Activated T-cell treated with anti-CD3 and anti-CD28 coated beads for 24 hours (primary cell): ENCODE measurements at regions not wholly inside any gene's neighbourhood (a gene's known extent, or its start where the extent isn't known, plus 50 kb on each side); places are given as distances from the start of the nearest gene placed in this dataset.

ENCODE experiments used
- DNase-seq: peaks from one replicate; pipeline ENCODE4 v3.0.0-alpha.2; 2020; ENCODE audit warnings: low read depth

- no peak for DNase-seq
Observed at GRCh38 chr2:8006626-8007025, 675.2 kb upstream of the ID2 start.

GRCh38 chr2:8009010-8009597 lies 672.8 kb upstream of the ID2 start:
- no peak for DNase-seq

DNA sequence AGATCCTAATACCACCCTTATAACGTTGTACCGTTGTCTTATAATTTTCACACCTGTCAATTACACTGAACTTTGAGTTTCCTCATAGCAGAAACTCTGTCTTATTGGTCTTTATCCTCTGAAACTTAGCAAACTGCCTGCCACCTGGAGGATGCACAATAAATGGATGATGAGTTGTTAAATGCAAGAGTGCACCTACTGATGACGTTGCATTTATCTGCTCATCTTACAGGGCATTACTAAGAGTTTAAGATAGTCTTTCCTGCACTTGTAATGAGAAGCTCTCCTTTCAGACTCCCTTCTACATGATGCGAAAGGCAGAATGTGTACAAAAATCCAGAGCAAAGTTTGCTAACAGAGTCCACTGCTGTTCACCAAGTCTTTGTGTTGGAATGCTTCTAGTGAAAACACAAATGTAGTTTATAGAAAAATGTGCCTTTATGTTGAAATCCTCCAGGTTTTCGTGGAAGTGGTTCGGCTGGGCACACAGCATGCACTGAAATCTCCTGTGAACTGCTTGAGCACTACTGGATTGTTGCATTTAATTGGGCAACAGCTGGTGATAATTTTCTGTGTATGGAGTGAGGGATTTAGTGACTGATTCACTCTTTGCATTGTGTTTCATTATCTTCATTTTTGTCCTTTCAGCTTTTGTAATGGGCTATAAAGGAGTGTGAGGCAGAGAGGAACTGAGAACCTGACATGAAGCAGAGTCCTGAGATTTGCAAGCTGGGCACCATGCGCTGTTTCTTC lies 665.8 kb upstream of the ID2 start:
- DNase-seq: no peak

DNA sequence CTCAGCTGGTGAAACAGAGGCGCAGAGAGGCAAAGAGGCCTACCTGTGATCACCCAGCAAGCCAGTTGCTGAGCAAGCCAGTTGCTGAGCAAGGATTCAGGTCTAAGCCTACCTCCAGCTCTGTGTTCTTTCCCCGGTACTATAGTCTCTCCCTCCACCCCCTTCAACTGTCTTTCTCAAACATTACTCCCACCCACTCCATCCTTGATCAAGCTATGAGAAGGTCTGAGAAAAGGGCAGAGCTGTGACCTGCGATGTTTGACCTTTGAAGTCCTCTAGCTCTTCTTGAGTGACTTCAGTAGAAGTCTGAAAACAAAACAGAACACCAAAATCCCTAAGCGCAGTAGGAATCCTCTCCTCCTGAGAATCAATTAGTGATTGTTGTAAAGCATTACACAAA lies 665.2 kb upstream of the ID2 start:
- DNase-seq: no peak

DNA sequence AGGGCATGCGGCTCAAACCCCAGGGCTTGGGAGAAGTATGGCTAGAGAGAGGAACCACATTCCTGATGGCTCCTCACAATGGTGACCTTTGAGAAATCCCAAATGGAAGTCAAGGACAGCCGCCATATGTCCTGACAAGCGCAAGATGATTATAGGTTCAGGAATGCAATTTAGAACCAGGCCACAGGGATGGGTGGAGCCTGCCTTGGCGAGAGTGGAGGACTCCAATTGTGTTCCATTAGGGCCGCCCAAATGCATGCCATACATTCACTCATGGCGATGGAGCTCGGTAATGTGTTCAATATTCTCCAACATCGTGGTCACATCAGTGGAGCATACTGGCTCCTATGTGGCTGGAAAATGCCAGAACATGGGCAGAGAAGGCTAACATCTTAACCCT lies 662.9 kb upstream of the ID2 start:
- DNase-seq: no peak

- DNase-seq: no peak
Observed at GRCh38 chr2:8019934-8020333, 661.9 kb upstream of the ID2 start.

DNA sequence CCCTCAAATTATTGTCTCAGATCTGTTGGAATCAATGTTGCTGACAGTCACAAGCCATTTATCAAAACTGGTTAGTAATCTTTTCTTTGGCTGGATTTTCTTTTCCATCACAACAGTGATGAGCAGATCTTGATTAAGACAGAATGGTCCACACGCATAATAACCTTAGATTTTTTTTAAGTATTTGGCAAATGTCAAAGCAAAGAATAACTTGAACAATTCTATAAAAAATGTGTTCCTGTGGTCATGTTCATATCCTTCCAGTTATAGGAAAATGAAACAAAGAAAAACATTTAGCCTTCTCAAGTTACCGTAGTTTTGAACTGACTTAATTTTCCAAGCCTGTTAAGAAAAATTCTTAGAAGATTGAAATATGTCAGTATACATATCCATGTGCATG lies 659.9 kb upstream of the ID2 start:
- DNase-seq: no peak

DNA sequence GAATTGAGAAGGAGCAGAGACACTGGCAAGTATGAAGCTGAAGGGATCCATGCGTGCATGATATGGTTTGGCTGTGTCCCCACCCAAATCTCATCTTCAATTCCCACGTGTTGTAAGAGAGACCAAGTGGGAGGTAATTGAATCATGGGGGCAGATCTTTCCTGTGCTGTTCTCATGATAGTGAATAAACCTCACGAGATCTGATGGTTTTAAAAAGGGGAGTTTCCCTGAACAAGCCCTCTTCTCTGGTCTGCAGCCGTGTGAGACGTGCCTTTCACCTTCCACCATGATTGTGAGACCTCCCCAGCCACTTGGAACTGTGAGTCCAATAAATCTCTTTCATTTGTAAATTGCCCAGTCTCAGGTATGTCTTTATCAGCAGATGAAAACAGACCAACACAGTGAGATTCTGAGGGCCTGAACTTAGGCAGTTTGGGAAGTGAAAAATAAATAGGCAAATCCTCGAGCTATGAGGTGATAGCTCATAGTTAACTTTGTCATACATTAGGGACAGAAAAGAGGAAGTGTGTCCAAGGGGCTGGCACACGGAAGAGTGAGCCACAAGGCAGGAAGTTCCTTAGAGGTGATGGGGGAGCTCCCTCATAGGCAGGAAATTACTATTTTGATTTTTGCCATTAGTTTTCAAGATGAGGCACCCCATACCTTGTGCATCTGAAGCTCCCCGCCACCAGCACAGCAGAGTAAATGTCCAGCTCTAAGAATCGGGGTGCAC lies 658.8 kb upstream of the ID2 start:
- DNase-seq: no peak

DNA sequence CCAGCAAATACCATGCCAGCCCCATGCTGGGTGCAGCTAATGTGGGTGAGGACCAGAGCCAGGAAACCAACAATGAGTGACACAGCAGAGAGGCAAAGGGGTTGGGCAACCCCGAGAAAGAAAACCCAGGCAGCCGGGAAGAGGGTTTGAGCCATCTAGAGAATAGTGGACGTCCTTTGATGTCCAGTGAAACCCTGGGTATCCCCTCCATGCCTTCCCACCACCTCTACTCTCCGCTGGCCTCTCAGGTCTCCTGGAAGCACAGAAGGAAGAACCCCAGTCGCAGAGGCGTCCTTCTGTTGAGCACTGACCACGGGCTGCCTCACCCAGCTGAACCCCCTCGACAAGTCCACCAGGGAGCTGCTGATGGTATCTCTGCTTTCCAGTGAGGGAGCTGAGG lies 657.4 kb upstream of the ID2 start:
- no peak for DNase-seq

DNA sequence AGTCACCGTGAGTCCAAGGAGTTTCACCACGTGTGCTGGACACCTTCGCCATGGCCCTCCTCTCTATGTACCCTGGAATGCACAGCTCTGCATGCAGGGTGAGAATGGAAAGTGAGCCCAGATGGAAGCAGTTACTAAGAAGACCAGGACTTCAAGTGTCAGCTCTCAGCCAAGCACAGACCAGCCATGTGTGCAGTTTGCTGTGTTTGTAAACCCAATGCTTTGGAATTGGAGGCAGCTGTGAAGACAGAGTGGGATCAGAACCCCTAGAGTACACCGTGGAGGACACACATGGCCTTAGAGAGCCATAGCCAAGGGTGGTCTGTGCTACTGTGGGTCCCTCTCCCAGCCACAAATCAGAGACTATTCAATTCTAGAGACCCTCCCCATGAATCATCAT lies 655.5 kb upstream of the ID2 start:
- DNase-seq: no peak

DNA sequence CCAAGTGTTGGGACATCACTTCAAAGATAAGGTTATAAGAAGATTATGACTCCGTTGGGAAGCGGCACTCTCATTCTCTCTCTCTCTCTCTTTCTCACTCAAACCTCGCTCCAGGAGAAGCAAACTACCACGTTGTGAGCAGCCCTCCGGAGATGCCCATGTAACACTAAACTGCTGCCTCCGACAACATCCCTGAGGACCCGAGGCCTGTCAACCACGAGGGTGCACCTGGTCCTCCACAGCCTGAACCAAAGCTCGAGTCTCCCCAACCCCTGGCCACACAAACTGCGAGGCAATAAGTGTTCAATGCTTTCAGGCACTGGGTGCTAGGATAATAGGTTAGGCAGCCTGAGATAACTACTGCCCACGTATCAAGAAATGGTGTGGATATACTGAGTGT lies 654.5 kb upstream of the ID2 start:
- no peak for DNase-seq

DNA sequence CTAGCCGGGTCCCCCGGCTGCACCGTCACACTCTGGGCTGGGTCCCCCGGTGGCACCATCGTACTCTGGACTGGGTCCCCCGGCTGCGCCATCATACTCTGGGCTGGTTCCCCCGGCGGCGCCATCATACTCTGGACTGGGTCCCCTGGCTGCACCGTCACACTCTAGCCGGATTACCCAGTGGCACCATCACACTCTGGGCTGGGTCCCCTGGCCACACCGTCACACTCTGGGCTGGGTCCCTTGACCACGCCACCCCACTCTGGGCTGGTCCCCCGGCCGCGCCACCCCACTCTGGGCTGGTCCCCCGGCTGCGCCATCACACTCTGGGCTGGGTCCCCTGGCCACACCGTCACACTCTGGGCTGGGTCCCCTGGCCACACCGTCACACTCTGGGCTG lies 653.8 kb upstream of the ID2 start:
- no peak for DNase-seq

DNA sequence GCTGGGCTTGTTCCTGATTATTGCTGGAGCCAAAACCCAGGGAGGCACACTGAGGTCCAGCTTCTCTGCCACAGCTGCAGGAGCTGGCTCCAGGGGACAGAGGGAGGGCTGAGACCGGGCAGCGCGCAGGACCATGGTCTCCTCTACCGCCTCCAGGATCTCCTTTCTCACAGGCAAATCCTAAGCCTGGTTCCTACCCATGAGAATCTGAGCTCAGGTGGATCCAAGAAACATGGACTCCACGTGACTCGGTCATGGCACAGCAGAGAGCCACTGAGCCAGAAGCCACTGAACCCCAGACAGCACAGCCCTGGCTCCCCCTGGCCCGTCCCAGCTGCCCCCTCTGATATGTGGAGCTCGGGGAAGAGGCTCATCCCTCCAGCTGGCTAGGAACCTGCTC lies 653.4 kb upstream of the ID2 start:
- no peak for DNase-seq

DNA sequence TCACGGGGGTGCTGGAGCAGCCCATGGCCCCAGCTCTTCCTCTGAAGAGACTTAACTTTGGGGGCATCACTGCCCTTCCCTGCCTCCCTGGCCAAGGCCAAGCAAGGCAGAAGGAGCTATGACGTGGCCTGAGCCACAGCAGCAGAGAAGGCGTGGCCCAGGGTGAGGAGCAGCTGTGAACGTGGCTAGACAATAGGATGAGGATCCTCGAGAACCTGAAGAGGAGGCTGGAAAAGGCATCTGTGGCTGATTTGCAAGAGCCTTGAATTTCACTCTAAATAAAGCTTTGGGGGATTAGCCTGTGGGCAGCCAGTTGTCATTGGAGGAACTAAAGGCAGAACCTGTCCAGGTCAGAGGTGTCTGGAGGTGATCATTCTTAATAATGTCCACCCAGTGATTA lies 652.9 kb upstream of the ID2 start:
- no peak for DNase-seq

DNA sequence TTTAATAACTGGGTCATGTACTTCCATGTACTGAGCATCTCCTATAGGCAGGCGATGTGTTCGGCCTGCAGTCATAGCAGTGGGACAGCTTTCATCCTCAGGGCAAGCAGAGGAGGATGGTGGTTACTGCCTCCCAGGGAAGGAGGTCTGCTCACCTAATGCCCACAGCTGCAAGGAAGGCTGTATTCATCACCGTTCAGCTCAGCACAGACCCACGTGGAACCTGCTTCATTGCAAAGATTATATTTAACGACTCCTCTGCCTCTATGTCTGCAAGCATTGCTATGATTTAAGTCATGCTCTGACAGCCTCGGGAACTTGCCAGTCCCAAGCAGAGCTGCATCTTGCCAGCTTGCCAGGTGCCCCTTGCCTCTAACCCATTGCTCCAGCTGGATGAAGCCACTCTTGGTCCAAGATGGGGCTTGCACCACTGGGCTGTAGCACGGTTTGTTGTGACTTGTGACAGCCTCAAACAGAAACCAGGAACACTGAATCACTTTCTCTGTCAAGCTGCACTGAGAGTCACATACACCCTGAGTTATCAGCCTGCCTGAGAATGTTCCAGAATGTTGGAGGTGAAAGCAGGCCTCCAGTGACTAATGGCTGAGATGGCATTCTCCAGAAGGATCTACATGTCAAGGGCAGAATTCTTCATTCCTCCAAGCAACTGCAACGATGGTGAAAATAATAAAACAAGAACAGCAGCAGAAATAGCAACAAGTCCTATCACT lies 651.1 kb upstream of the ID2 start:
- DNase-seq: no peak

DNA sequence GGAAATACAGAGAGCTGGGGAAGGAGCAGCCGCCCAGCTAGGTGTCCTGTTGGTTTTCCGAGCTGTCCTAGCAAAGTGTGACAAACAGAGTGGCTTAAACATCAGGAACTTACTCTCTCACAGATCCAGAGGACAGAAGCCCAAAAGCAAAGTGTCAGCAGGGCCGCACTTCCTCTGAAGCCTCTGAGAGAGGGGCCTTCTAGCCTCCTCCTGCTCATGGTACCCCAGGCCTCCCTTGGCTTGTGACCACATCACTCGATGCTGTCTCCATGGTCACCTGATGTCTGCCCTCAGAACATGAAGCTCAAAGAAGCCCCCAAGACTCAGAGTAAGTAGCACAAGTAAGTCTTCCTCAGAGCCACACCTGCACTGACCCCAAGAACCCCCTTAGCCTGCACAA lies 650.5 kb upstream of the ID2 start:
- no peak for DNase-seq

DNA sequence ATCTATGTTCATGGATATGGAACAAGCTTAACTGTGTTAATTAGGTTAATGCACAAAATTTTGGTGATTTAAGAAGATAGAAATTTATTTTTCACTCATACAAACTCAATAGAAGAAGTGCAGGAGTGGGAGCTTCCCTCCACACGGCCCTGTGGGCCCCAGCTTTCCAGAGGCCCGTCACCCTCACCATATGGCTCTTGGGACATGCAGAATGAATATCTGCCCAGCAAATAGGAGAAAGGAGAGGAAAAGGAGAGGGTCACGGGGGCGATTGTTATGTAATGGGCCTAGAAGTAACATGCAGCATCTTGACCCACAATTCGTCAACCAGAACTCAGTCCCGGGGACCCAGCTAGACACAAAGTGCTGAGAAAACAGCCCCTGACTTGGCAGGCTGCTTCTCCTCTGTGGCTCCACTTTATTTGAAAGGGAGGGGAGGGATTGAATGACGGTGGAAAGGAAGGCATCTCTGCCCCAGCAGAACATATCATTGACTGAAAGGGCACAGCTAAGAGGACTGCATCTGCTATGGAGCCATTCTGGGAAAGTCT lies 648.2 kb upstream of the ID2 start:
- DNase-seq: no peak

DNA sequence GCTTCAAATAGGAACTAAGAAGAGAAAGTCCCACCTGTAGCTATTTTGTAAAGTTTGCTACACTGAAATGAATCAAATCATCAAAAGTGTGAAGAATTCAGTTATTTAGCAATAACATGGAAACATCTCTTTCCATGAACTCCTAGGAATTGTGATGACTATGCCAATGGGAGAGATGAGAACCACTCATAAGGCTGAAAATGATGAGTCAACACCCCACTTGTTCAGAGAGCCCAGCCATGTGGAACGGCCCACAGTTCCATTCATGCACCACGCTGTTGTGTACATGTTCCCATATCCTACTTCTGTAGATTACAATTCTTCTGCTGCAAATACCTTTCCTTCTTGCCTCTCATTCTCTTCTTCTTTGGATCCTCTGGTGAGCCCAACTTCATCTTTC lies 645.5 kb upstream of the ID2 start:
- no peak for DNase-seq

DNA sequence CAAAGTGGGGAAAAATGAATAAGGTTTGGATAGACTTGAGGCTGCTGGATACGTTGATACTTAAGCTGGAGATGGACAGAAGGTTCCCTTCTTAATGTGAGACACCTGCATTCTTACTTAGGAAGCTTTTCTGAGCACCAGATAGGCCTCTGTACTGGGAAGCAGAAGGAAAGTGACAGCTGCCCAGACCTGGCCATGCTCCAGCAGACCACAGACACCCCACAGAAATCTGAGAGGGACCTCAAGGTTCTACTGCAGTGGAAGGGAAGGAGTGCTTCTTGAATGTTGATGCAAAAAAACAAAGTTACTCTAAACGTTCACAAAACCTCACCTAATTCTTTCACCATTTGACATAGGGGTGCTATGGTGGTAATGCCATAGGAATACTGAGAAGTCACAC lies 642.1 kb upstream of the ID2 start:
- no peak for DNase-seq

DNA sequence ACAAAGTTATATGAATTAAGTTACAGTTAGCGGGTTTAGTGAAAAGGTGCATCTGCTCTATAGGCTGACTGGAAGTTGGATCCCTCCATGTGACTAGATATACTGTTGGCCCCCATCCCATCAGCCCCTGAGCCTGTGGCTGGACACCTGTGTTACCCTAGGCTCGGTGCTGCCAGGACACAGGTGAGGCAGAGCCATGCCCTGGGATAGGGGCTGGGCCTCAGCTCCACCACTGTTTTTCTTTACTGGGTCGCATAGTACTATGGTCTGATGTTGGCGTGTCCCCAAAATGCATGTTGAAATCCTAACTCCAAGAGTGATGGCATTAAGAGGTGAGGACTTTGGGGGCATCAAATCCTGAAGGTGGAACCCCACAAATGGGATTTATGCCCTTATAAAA lies 638.6 kb upstream of the ID2 start:
- DNase-seq: no peak

GRCh38 chr2:8044046-8044594 lies 637.7 kb upstream of the ID2 start:
- no peak for DNase-seq

DNA sequence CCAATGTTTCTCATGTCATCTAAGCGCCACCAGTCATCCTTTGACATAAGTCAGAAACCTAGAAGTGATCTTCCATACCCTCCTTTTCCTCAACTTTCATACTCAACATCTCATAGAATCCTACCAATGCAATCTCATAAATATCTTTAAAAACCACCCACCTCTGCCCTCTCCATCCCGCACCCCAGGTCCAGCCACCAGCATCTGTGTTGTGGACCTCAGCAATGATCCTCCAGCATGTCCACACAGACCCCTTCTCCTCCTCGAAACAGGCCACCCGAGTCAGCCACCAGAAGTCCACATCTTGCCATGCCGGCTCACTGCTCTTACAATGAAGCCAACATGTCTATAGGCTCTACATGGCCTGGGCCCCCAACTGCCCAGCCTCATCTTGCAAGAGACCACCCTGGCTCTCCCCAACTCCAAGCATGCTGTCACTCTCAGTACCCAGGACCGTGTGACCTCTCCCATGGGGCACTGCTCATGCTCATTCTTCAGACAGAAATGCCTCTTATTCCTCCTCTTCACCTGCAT lies 636.7 kb upstream of the ID2 start:
- DNase-seq: no peak
